ENCODE measurements at regions not wholly inside any gene's neighbourhood (a gene's known extent, or its start where the extent isn't known, plus 50 kb on each side); places are given as distances from the start of the nearest gene placed in this dataset.

DNA sequence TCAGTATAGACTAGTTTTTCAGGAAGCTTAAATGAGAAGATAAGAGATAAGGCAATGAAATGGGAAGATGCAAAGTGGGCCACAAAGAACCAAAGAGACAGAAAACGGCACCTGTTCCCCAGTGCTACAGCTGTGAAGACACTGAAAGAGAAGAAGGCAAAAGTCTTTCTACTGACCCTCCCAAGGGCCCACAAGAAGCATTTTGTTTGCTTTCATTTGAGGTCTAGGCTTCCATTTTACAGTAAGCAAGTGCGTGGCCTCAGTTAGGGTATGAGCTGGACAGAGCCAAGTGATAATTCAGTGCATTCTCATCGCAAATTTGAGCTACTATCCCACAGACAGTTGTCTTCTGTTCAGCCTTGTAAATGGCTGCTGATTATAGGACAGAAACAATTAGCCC is 53.4 kb upstream of the STK17B start:
- TF ChIP-seq, protein P1, sequence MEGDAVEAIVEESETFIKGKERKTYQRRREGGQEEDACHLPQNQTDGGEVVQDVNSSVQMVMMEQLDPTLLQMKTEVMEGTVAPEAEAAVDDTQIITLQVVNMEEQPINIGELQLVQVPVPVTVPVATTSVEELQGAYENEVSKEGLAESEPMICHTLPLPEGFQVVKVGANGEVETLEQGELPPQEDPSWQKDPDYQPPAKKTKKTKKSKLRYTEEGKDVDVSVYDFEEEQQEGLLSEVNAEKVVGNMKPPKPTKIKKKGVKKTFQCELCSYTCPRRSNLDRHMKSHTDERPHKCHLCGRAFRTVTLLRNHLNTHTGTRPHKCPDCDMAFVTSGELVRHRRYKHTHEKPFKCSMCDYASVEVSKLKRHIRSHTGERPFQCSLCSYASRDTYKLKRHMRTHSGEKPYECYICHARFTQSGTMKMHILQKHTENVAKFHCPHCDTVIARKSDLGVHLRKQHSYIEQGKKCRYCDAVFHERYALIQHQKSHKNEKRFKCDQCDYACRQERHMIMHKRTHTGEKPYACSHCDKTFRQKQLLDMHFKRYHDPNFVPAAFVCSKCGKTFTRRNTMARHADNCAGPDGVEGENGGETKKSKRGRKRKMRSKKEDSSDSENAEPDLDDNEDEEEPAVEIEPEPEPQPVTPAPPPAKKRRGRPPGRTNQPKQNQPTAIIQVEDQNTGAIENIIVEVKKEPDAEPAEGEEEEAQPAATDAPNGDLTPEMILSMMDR (IDR thresholded peaks at IDR 0.05) = no peak
- no peak for TF ChIP-seq POLR2A (IDR thresholded peaks at IDR 0.05)
